ENCODE measurements at regions not wholly inside any gene's neighbourhood (a gene's known extent, or its start where the extent isn't known, plus 50 kb on each side); places are given as distances from the start of the nearest gene placed in this dataset.

GRCh38 chr19:33898062-33898677, 101.5 kb downstream of the KCTD15 start:
- DNase-seq (ENCODE audit: low read depth in 2 of 3, low spot score in 2 of 3) = no peak

- no peak for DNase-seq (ENCODE audit: low read depth in 2 of 3, low spot score in 2 of 3)
Measured at GRCh38 chr19:33900817-33901216, 104.1 kb downstream of the KCTD15 start.

- DNase-seq (ENCODE audit: low read depth in 2 of 3, low spot score in 2 of 3) = no peak
Measured at GRCh38 chr19:33902395-33902794, 105.7 kb downstream of the KCTD15 start.

- no peak for DNase-seq (ENCODE audit: low read depth in 2 of 3, low spot score in 2 of 3)
Measured at GRCh38 chr19:33902802-33903488, 106.3 kb downstream of the KCTD15 start.

- DNase-seq (ENCODE audit: low read depth in 2 of 3, low spot score in 2 of 3) = no peak
Measured at GRCh38 chr19:33903489-33903850, 106.8 kb downstream of the KCTD15 start.

GRCh38 chr19:33904681-33905080, 108.0 kb downstream of the KCTD15 start:
- no peak for DNase-seq (ENCODE audit: low read depth in 2 of 3, low spot score in 2 of 3)

- no peak for DNase-seq (ENCODE audit: low read depth in 2 of 3, low spot score in 2 of 3)
Measured at GRCh38 chr19:33905473-33905936, 108.8 kb downstream of the KCTD15 start.

- DNase-seq (ENCODE audit: low read depth in 2 of 3, low spot score in 2 of 3) = no peak
Measured at GRCh38 chr19:33905937-33906577, 109.4 kb downstream of the KCTD15 start.

GRCh38 chr19:33906578-33907335, 110.1 kb downstream of the KCTD15 start:
- no peak for DNase-seq (ENCODE audit: low read depth in 2 of 3, low spot score in 2 of 3)

- no peak for DNase-seq (ENCODE audit: low read depth in 2 of 3, low spot score in 2 of 3)
Measured at GRCh38 chr19:33910922-33911321, 114.3 kb downstream of the KCTD15 start.

- no peak for DNase-seq (ENCODE audit: low read depth in 2 of 3, low spot score in 2 of 3)
Measured at GRCh38 chr19:33914599-33914998, 117.9 kb downstream of the KCTD15 start.

GRCh38 chr19:33916792-33917191, 120.1 kb downstream of the KCTD15 start:
- DNase-seq (ENCODE audit: low read depth in 2 of 3, low spot score in 2 of 3) = no peak

GRCh38 chr19:33919291-33919690, 122.6 kb downstream of the KCTD15 start:
- no peak for DNase-seq (ENCODE audit: low read depth in 2 of 3, low spot score in 2 of 3)

- DNase-seq (ENCODE audit: low read depth in 2 of 3, low spot score in 2 of 3) = no peak
Measured at GRCh38 chr19:33921165-33921564, 124.5 kb downstream of the KCTD15 start.

GRCh38 chr19:33926306-33926705, 129.6 kb downstream of the KCTD15 start:
- no peak for DNase-seq (ENCODE audit: low read depth in 2 of 3, low spot score in 2 of 3)

- DNase-seq (ENCODE audit: low read depth in 2 of 3, low spot score in 2 of 3) = no peak
Measured at GRCh38 chr19:33927789-33928457, 131.3 kb downstream of the KCTD15 start.

- no peak for DNase-seq (ENCODE audit: low read depth in 2 of 3, low spot score in 2 of 3)
Measured at GRCh38 chr19:33928458-33928950, 131.8 kb downstream of the KCTD15 start.

GRCh38 chr19:33933931-33934330, 137.3 kb downstream of the KCTD15 start:
- DNase-seq (ENCODE audit: low read depth in 2 of 3, low spot score in 2 of 3) = no peak

GRCh38 chr19:33938821-33939220, 142.2 kb downstream of the KCTD15 start:
- no peak for DNase-seq (ENCODE audit: low read depth in 2 of 3, low spot score in 2 of 3)

- DNase-seq (ENCODE audit: low read depth in 2 of 3, low spot score in 2 of 3) = no peak
Measured at GRCh38 chr19:33941133-33941532, 144.5 kb downstream of the KCTD15 start.
